ENCODE measurements at regions not wholly inside any gene's neighbourhood (a gene's known extent, or its start where the extent isn't known, plus 50 kb on each side); places are given as distances from the start of the nearest gene placed in this dataset.
"Not testable (repeated sequence)": the region's sequence is repeated elsewhere in the genome, so short reads cannot be mapped to it uniquely, and the experiment has no call there.

DNA sequence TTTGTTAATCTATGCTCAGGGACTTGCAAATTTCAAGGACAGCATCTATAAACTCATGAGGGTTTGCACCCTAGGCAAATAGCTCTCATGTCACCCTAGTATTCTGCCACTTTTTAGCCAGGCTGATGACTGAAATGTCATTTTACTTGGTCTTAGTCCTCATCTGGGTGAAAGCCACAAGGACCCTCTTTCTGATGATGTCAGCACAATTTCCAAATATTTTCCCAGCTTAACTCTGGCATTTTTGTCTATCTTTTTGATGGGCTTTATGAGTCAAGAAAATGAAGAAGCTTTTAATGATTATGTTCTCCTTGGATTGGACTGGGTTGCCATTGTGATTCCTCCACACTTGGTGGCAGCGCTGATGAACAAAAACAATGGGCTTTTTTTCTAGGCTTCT lies 420.1 kb upstream of the BTBD3 start:
- Histone ChIP-seq H3K9me3 (ENCODE audit: control insufficient read depth in 2 of 2, low read length in 2 of 2) (no peaks in the 10 kb centered on the region), H3K27ac (ENCODE audit: low read depth in 2 of 2, low read length in 2 of 2) (no peak overlapping the region), H3K4me1 (ENCODE audit: control insufficient read depth in 2 of 2, insufficient read depth in 2 of 2, low read length in 2 of 2) (no peaks in the 10 kb centered on the region), H3K4me3 (ENCODE audit: low read length in 2 of 2) (no peak overlapping the region), H3K27me3 (ENCODE audit: control insufficient read depth in 2 of 2, insufficient read depth in 2 of 2, low read length in 2 of 2) (no peaks in the 10 kb centered on the region), H3K36me3 (ENCODE audit: control insufficient read depth in 2 of 2, insufficient read depth in 2 of 2, low read length in 2 of 2) (no peaks in the 10 kb centered on the region), H3K9ac (ENCODE audit: low read depth in 1 of 2, low read length in 2 of 2) (no peak overlapping the region)

- H3K9ac ChIP-seq (ENCODE audit: low read depth in 1 of 2, low read length in 2 of 2) = no peak overlapping the region
- H3K4me1 ChIP-seq (ENCODE audit: control insufficient read depth in 2 of 2, insufficient read depth in 2 of 2, low read length in 2 of 2) = no peaks in the 10 kb centered on the region
- no peaks in the 10 kb centered on the region for H3K27me3 ChIP-seq (ENCODE audit: control insufficient read depth in 2 of 2, insufficient read depth in 2 of 2, low read length in 2 of 2)
- no peaks in the 10 kb centered on the region for H3K9me3 ChIP-seq (ENCODE audit: control insufficient read depth in 2 of 2, low read length in 2 of 2)
- H3K27ac ChIP-seq (ENCODE audit: low read depth in 2 of 2, low read length in 2 of 2) = no peak overlapping the region
- no peak overlapping the region for H3K4me3 ChIP-seq (ENCODE audit: low read length in 2 of 2)
- H3K36me3 ChIP-seq (ENCODE audit: control insufficient read depth in 2 of 2, insufficient read depth in 2 of 2, low read length in 2 of 2) = no peaks in the 10 kb centered on the region
Observed at GRCh38 chr20:11499101-11499634, 418.5 kb upstream of the BTBD3 start.

DNA sequence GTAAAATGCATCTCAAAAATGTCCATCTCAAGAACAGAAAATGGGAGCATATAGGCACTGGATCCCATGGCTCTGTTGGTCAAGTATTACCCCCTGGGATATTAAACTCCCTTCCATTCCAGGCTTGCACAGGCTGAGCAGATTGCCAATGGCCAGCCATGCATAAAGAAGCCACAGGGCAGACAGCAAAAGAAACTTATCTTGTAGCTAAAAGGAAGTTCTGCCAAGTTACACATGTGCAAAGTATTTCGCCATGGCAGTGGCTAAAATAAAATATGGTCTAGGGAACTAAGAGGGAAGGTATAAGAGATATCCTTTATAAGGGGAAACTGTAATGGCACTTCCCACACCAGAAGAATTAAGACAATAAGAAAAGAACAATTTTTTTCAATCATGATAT lies 415.6 kb upstream of the BTBD3 start:
- Histone ChIP-seq H3K4me1 (ENCODE audit: control insufficient read depth in 2 of 2, insufficient read depth in 2 of 2, low read length in 2 of 2) (no peaks in the 10 kb centered on the region), H3K4me3 (ENCODE audit: low read length in 2 of 2) (no peak overlapping the region)

DNA sequence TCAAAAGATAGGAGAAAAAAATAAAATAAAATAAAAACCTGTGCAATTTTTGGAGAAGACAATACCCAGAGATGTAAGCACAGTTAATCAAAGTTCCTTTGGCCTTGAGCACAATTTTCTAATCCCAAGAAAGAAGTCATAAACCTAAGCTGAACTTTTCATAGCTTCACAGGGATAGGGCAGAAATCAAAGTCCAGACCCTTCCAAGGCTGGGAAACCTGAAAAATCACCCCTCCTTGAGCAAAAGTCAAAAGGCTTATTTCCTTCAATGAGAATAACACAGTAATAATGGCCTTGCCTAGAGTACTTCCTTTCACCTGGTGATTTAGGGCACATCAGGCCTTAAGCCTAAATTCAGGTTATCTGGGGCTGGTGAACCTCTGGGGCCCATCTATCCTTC lies 415.0 kb upstream of the BTBD3 start:
- Histone ChIP-seq H3K9me3 (ENCODE audit: control insufficient read depth in 2 of 2, low read length in 2 of 2) (no peaks in the 10 kb centered on the region), H3K36me3 (ENCODE audit: control insufficient read depth in 2 of 2, insufficient read depth in 2 of 2, low read length in 2 of 2) (no peaks in the 10 kb centered on the region), H3K4me1 (ENCODE audit: control insufficient read depth in 2 of 2, insufficient read depth in 2 of 2, low read length in 2 of 2) (no peaks in the 10 kb centered on the region), H3K4me3 (ENCODE audit: low read length in 2 of 2) (no peak overlapping the region), H3K9ac (ENCODE audit: low read depth in 1 of 2, low read length in 2 of 2) (no peak overlapping the region), H3K27ac (ENCODE audit: low read depth in 2 of 2, low read length in 2 of 2) (no peak overlapping the region), H3K27me3 (ENCODE audit: control insufficient read depth in 2 of 2, insufficient read depth in 2 of 2, low read length in 2 of 2) (no peaks in the 10 kb centered on the region)

More for the DNA sequence above, 415.6 kb upstream of the BTBD3 start:
- Histone ChIP-seq H3K27me3 (ENCODE audit: control insufficient read depth in 2 of 2, insufficient read depth in 2 of 2, low read length in 2 of 2) (no peaks in the 10 kb centered on the region), H3K36me3 (ENCODE audit: control insufficient read depth in 2 of 2, insufficient read depth in 2 of 2, low read length in 2 of 2) (no peaks in the 10 kb centered on the region), H3K27ac (ENCODE audit: low read depth in 2 of 2, low read length in 2 of 2) (no peak overlapping the region), H3K9me3 (ENCODE audit: control insufficient read depth in 2 of 2, low read length in 2 of 2) (no peaks in the 10 kb centered on the region), H3K9ac (ENCODE audit: low read depth in 1 of 2, low read length in 2 of 2) (no peak overlapping the region)

- Histone ChIP-seq H3K9ac (ENCODE audit: low read depth in 1 of 2, low read length in 2 of 2) (no peak overlapping the region), H3K4me3 (ENCODE audit: low read length in 2 of 2) (no peak overlapping the region), H3K36me3 (ENCODE audit: control insufficient read depth in 2 of 2, insufficient read depth in 2 of 2, low read length in 2 of 2) (no peaks in the 10 kb centered on the region), H3K4me1 (ENCODE audit: control insufficient read depth in 2 of 2, insufficient read depth in 2 of 2, low read length in 2 of 2) (no peaks in the 10 kb centered on the region), H3K9me3 (ENCODE audit: control insufficient read depth in 2 of 2, low read length in 2 of 2) (no peaks in the 10 kb centered on the region), H3K27me3 (ENCODE audit: control insufficient read depth in 2 of 2, insufficient read depth in 2 of 2, low read length in 2 of 2) (no peaks in the 10 kb centered on the region), H3K27ac (ENCODE audit: low read depth in 2 of 2, low read length in 2 of 2) (no peak overlapping the region)
Observed at GRCh38 chr20:11509776-11510175, 407.9 kb upstream of the BTBD3 start.

- Histone ChIP-seq H3K27ac (ENCODE audit: low read depth in 2 of 2, low read length in 2 of 2) (no peak overlapping the region), H3K27me3 (ENCODE audit: control insufficient read depth in 2 of 2, insufficient read depth in 2 of 2, low read length in 2 of 2) (no peaks in the 10 kb centered on the region)
Observed at GRCh38 chr20:11511821-11512220, 405.9 kb upstream of the BTBD3 start.

GRCh38 chr20:11513241-11513745 lies 404.4 kb upstream of the BTBD3 start:
- not testable (repeated sequence) for H3K27me3 ChIP-seq (ENCODE audit: control insufficient read depth in 2 of 2, insufficient read depth in 2 of 2, low read length in 2 of 2); H3K4me1 ChIP-seq (ENCODE audit: control insufficient read depth in 2 of 2, insufficient read depth in 2 of 2, low read length in 2 of 2); H3K9me3 ChIP-seq (ENCODE audit: control insufficient read depth in 2 of 2, low read length in 2 of 2); H3K9ac ChIP-seq (ENCODE audit: low read depth in 1 of 2, low read length in 2 of 2); H3K4me3 ChIP-seq (ENCODE audit: low read length in 2 of 2); H3K27ac ChIP-seq (ENCODE audit: low read depth in 2 of 2, low read length in 2 of 2); H3K36me3 ChIP-seq (ENCODE audit: control insufficient read depth in 2 of 2, insufficient read depth in 2 of 2, low read length in 2 of 2)

More at GRCh38 chr20:11511821-11512220, 405.9 kb upstream of the BTBD3 start:
- peaks cover 0 to 4% of the 10 kb centered on the region in 2 donors for H3K4me1 ChIP-seq (ENCODE audit: control insufficient read depth in 2 of 2, insufficient read depth in 2 of 2, low read length in 2 of 2)
- no peaks in the 10 kb centered on the region for H3K9me3 ChIP-seq (ENCODE audit: control insufficient read depth in 2 of 2, low read length in 2 of 2)
- no peaks in the 10 kb centered on the region for H3K36me3 ChIP-seq (ENCODE audit: control insufficient read depth in 2 of 2, insufficient read depth in 2 of 2, low read length in 2 of 2)
- no peak overlapping the region for H3K4me3 ChIP-seq (ENCODE audit: low read length in 2 of 2)
- no peak overlapping the region for H3K9ac ChIP-seq (ENCODE audit: low read depth in 1 of 2, low read length in 2 of 2)

DNA sequence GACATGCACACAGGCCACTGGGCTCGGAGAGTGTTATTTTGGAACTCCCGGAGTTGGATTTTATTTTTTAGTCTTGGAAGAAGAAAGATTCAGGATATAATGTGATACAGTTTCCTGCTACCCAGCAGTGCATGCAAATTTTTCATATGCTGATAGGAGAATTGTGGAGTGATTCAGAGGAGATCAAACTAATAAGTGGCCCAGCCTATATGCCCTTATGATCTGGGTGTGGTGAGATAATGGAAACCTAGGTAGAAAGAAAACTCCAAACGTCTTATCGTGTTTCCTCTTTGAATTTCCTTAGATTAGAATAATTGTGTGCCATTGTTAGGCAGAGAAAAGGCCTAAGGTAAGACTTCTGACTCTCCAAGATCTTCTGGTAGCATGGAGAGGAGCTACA lies 401.2 kb upstream of the BTBD3 start:
- H3K27me3 ChIP-seq (ENCODE audit: control insufficient read depth in 2 of 2, insufficient read depth in 2 of 2, low read length in 2 of 2) = no peaks in the 10 kb centered on the region
- no peaks in the 10 kb centered on the region for H3K36me3 ChIP-seq (ENCODE audit: control insufficient read depth in 2 of 2, insufficient read depth in 2 of 2, low read length in 2 of 2)
- no peak overlapping the region for H3K9ac ChIP-seq (ENCODE audit: low read depth in 1 of 2, low read length in 2 of 2)
- H3K4me3 ChIP-seq (ENCODE audit: low read length in 2 of 2) = peak overlapping the region in 1 of 2 donors; percentile 5
- peak overlapping the region in 1 of 2 donors; percentile 22 for H3K27ac ChIP-seq (ENCODE audit: low read depth in 2 of 2, low read length in 2 of 2)
- no peaks in the 10 kb centered on the region for H3K9me3 ChIP-seq (ENCODE audit: control insufficient read depth in 2 of 2, low read length in 2 of 2)
- H3K4me1 ChIP-seq (ENCODE audit: control insufficient read depth in 2 of 2, insufficient read depth in 2 of 2, low read length in 2 of 2) = peaks cover 0 to 6% of the 10 kb centered on the region in 2 donors

- H3K9me3 ChIP-seq (ENCODE audit: control insufficient read depth in 2 of 2, low read length in 2 of 2) = peaks cover 0 to 6% of the 10 kb centered on the region in 2 donors
- peaks cover 0 to 6% of the 10 kb centered on the region in 2 donors for H3K4me1 ChIP-seq (ENCODE audit: control insufficient read depth in 2 of 2, insufficient read depth in 2 of 2, low read length in 2 of 2)
- no peaks in the 10 kb centered on the region for H3K27me3 ChIP-seq (ENCODE audit: control insufficient read depth in 2 of 2, insufficient read depth in 2 of 2, low read length in 2 of 2)
- no peak overlapping the region for H3K27ac ChIP-seq (ENCODE audit: low read depth in 2 of 2, low read length in 2 of 2)
- no peak overlapping the region for H3K4me3 ChIP-seq (ENCODE audit: low read length in 2 of 2)
- no peak overlapping the region for H3K9ac ChIP-seq (ENCODE audit: low read depth in 1 of 2, low read length in 2 of 2)
- no peaks in the 10 kb centered on the region for H3K36me3 ChIP-seq (ENCODE audit: control insufficient read depth in 2 of 2, insufficient read depth in 2 of 2, low read length in 2 of 2)
Observed at GRCh38 chr20:11520596-11520995, 397.1 kb upstream of the BTBD3 start.

GRCh38 chr20:11521476-11522365 lies 396.0 kb upstream of the BTBD3 start:
- no peaks in the 10 kb centered on the region for H3K27me3 ChIP-seq (ENCODE audit: control insufficient read depth in 2 of 2, insufficient read depth in 2 of 2, low read length in 2 of 2)
- H3K36me3 ChIP-seq (ENCODE audit: control insufficient read depth in 2 of 2, insufficient read depth in 2 of 2, low read length in 2 of 2) = no peaks in the 10 kb centered on the region
- H3K9me3 ChIP-seq (ENCODE audit: control insufficient read depth in 2 of 2, low read length in 2 of 2) = peaks cover 0 to 6% of the 10 kb centered on the region in 2 donors
- peaks cover 0 to 3% of the 10 kb centered on the region in 2 donors for H3K4me1 ChIP-seq (ENCODE audit: control insufficient read depth in 2 of 2, insufficient read depth in 2 of 2, low read length in 2 of 2)
- H3K9ac ChIP-seq (ENCODE audit: low read depth in 1 of 2, low read length in 2 of 2) = no peak overlapping the region
- no peak overlapping the region for H3K27ac ChIP-seq (ENCODE audit: low read depth in 2 of 2, low read length in 2 of 2)
- H3K4me3 ChIP-seq (ENCODE audit: low read length in 2 of 2) = no peak overlapping the region
